ENCODE measurements at regions not wholly inside any gene's neighbourhood (a gene's known extent, or its start where the extent isn't known, plus 50 kb on each side); places are given as distances from the start of the nearest gene placed in this dataset.

GRCh38 chr2:14492920-14493503 lies 139.5 kb upstream of the LRATD1 start:
- TF ChIP-seq EGR1 (IDR thresholded peaks at IDR 0.05) (no peak), YY1 (IDR thresholded peaks at IDR 0.05; ENCODE audit: low read depth) (no peak), FOXM1 (IDR thresholded peaks at IDR 0.05; ENCODE audit: borderline replicate concordance, low read depth) (no peak), EP300 (IDR thresholded peaks at IDR 0.05; ENCODE audit: borderline replicate concordance) (no peak), REST (IDR thresholded peaks at IDR 0.05; ENCODE audit: low read depth) (no peak), USF1 (IDR thresholded peaks at IDR 0.05) (no peak), CREB1 (IDR thresholded peaks at IDR 0.05; ENCODE audit: low read depth) (no peak), RAD21 (IDR thresholded peaks at IDR 0.05; ENCODE audit: low read depth) (no peak)

GRCh38 chr2:14494759-14495158 lies 137.8 kb upstream of the LRATD1 start:
- TF ChIP-seq EGR1 (IDR thresholded peaks at IDR 0.05) (no peak), USF1 (IDR thresholded peaks at IDR 0.05) (no peak), TEAD4 (IDR thresholded peaks at IDR 0.05) (no peak), FOXM1 (IDR thresholded peaks at IDR 0.05; ENCODE audit: borderline replicate concordance, low read depth) (no peak), RAD21 (IDR thresholded peaks at IDR 0.05; ENCODE audit: low read depth) (no peak), EP300 (IDR thresholded peaks at IDR 0.05; ENCODE audit: borderline replicate concordance) (no peak), REST (IDR thresholded peaks at IDR 0.05; ENCODE audit: low read depth) (no peak), CREB1 (IDR thresholded peaks at IDR 0.05; ENCODE audit: low read depth) (no peak), TCF12 (IDR thresholded peaks at IDR 0.05; ENCODE audit: low read depth) (no peak), YY1 (IDR thresholded peaks at IDR 0.05; ENCODE audit: low read depth) (no peak), TAF1 (IDR thresholded peaks at IDR 0.05; ENCODE audit: low read depth) (no peak), ZBTB7A (IDR thresholded peaks at IDR 0.05; ENCODE audit: low read depth) (no peak), MAX (IDR thresholded peaks at IDR 0.05) (no peak), NFIC (IDR thresholded peaks at IDR 0.05) (no peak)

DNA sequence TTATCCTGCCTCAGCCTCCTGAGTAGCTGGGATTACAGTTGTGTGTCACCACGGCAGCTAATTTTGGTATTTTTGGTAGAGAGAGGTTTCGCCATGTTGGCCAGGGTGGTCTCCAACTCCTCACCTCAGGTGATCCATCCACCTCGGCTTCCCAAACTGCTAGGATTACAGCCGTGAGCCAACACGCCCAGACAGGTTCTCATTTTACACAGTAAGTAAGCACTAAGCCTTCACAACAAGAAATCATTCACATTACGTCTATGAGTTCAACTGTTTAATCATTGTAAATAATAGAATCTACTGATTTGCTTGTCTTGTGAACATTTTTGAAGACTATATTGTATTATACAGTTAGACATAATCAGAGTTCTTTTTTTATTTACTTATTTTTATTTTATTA lies 131.5 kb upstream of the LRATD1 start:
- TF ChIP-seq REST (IDR thresholded peaks at IDR 0.05; ENCODE audit: low read depth) (no peak), YY1 (IDR thresholded peaks at IDR 0.05; ENCODE audit: low read depth) (no peak), TAF1 (IDR thresholded peaks at IDR 0.05; ENCODE audit: low read depth) (no peak), EP300 (IDR thresholded peaks at IDR 0.05; ENCODE audit: borderline replicate concordance) (no peak), EGR1 (IDR thresholded peaks at IDR 0.05) (no peak), MAX (IDR thresholded peaks at IDR 0.05) (no peak), USF1 (IDR thresholded peaks at IDR 0.05) (no peak), FOXM1 (IDR thresholded peaks at IDR 0.05; ENCODE audit: borderline replicate concordance, low read depth) (no peak), TEAD4 (IDR thresholded peaks at IDR 0.05) (no peak), RAD21 (IDR thresholded peaks at IDR 0.05; ENCODE audit: low read depth) (no peak), TCF12 (IDR thresholded peaks at IDR 0.05; ENCODE audit: low read depth) (no peak), ZBTB7A (IDR thresholded peaks at IDR 0.05; ENCODE audit: low read depth) (no peak), NFIC (IDR thresholded peaks at IDR 0.05) (no peak), CEBPB (IDR thresholded peaks at IDR 0.05) (no peak), CREB1 (IDR thresholded peaks at IDR 0.05; ENCODE audit: low read depth) (no peak)

DNA sequence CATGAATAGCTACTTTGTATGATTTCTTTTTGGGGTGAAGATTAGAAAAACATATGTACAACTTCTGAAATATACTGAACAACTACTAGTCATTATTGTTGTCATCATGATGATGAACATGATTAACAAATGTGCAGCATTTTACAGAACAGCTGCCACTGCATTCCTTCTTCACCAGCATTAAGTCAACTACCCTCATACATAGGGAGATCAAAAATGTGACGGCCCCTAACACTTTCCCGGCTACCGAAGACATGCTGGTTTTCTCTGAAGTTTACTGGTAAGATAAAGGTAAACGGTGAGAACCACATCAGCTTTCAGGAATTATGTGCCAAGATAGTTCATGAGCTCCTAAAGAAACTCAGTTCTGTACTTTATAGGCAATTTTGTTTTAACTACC lies 121.0 kb upstream of the LRATD1 start:
- TF ChIP-seq TEAD4 (IDR thresholded peaks at IDR 0.05) (no peak), USF1 (IDR thresholded peaks at IDR 0.05) (no peak), TCF12 (IDR thresholded peaks at IDR 0.05; ENCODE audit: low read depth) (no peak), CEBPB (IDR thresholded peaks at IDR 0.05) (no peak), EGR1 (IDR thresholded peaks at IDR 0.05) (no peak), TAF1 (IDR thresholded peaks at IDR 0.05; ENCODE audit: low read depth) (no peak)

Measured in Ishikawa (cell line).